Lower leg skin (tissue), 3 donors: ENCODE measurements at regions not wholly inside any gene's neighbourhood (a gene's known extent, or its start where the extent isn't known, plus 50 kb on each side); places are given as distances from the start of the nearest gene placed in this dataset.
"Not testable (repeated sequence)": the region's sequence is repeated elsewhere in the genome, so short reads cannot be mapped to it uniquely, and the experiment has no call there.

Experiments used
- CTCF ChIP-seq, 3 donors: fragments of 450-650 bp; IDR thresholded peaks; one replicate each; pipeline ENCODE4 v1.5.1; 2016; ENCODE audit warnings: antibody characterized with exemption in 3 of 3, mild to moderate bottlenecking in 3 of 3, moderate library complexity in 2 of 3
- POLR2A ChIP-seq, 2 donors: fragments of 450-650 bp; IDR thresholded peaks; one replicate each; pipeline ENCODE4 v1.6.1; 2016 to 2017; ENCODE audit warnings: antibody characterized with exemption in 2 of 2, mild to moderate bottlenecking in 1 of 2, moderate library complexity in 1 of 2

GRCh38 chr2:238776761-238777046 lies 71.2 kb upstream of the TWIST2 start:
- TF ChIP-seq CTCF, POLR2A (IDR thresholded peaks at IDR 0.05): not testable (repeated sequence)
